GM20431 (cell line): ENCODE measurements at regions not wholly inside any gene's neighbourhood (a gene's known extent, or its start where the extent isn't known, plus 50 kb on each side); places are given as distances from the start of the nearest gene placed in this dataset.

Experiments
- in situ Hi-C: fragments of 300-500 bp; cut with MseI, MboI; formaldehyde crosslinking; loops from one replicate; pipeline ENCODE4 v1.15.0; 2020; ENCODE audit warnings: low sequenced_read_pairs; ENCODE audit not compliant: unreplicated experiment

DNA sequence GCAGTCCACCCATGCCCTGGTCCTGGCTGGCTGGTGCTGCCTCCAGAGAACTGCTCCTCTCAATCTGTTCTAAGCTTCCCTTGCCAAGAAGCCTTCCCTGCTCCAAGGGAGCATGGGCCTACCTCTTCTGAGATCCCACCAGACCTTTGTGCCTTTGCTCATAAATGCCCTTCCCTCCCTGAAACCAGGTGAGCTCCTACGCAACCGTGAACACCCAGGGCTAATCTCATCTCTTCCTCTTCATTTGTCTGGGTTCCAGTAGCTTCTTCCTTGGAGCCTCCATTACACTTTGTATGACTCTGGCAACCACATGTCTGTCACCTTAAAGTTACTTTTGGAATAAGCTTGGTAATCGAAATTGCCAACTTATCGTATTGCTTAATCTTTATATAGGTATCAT lies 270.6 kb downstream of the PBX3 start:
- in situ Hi-C loops: no loop called here

DNA sequence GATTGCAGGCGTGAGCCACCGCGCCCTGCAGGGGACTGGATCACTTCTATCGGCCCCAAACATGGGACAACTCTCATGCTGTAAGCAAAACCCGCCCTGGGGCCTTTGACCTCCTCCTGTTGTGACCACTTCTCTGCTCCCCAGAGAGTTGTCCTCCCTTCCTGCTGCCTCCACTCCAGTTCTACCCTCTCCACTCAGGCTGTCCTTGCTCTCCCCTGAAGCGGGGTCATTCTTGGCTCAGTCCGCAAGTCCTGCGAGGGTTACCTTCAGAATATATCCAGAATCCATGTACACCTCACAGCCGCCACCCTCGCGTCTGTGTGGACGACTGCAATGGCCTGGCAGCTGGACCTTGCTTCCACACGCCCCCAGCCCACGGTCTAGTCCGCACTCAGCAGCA lies 273.7 kb downstream of the PBX3 start:
- in situ Hi-C loops: no loop called here

GRCh38 chr9:126023962-126024361 lies 276.8 kb downstream of the PBX3 start:
- in situ Hi-C loops: no loop called here

DNA sequence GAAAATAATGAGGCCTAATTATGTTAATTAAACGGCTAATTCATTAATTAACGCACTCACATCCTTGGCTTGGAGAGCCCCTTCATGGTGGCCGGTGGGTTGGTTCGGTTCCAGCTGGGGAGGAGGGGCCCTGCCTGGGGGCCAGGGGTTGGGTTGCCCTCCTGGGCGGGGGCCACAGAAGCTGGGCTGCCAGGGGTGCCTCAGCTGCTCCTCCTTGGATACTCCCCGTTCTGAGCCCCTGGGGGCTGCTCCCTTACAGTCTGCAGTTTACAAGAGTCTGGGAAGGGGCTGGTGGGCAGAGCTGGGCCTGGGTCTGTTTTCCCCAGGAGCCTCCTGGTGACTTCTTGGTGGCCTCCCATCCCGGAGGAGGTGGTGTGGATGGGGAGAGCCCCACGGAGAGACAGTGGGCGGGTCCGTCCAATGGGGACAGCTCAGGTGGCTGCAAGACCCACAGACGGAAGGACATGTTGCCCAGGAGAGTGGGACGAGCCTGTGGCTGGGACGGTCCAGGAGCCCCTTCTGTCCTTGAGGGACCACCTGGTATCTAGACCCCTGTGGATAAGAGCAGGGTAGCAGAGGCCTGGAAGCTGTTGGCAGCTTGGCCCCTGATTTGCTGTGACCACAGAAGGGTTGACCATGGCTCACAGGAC lies 277.5 kb downstream of the PBX3 start:
- in situ Hi-C loops: no loop called here

GRCh38 chr9:126025991-126026390 lies 278.8 kb downstream of the PBX3 start:
- in situ Hi-C loops: no loop called here

DNA sequence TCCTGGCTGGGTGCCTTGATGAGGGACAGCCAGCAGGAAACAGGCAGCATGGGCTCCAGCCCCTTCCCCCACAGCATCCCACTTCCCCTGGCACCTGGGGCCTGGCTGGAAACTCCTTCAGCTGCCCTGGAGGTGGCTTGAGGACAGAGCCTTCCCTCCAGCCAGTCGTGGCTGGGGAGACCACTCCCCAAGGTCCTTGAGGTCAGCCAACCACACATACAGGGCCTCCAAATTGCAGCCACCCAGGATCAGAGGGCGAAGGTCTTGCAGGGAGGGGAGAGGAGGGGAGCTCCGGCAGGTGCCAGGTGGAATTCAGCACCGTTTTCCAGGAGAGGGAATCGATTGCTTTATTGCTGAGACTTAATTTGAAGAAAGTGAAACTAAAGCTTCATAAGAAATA lies 280.4 kb downstream of the PBX3 start:
- in situ Hi-C loops: no loop called here

GRCh38 chr9:126028746-126029145 lies 281.6 kb downstream of the PBX3 start:
- in situ Hi-C loops: no loop called here

GRCh38 chr9:126030716-126031115 lies 283.5 kb downstream of the PBX3 start:
- in situ Hi-C loops: no loop called here

DNA sequence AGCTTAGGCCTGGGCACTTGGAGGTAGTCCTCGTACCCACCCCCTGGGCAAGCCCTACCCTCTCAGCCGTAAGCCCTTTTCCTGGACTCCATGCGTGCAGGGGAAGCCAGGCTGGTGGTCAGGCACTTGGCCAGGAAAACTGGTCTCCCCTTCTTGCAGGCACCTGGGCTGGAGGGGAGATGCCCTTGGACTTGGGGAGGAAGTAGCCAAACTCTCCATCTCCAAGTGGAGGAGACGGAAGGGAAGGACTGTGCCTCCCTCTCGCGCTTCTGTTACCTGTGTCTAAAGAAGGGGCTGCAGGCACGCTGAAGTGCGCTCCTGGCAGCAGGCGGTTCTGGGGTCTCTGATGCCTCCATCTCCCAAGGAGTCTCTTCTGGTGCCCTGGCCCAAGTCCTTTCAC lies 283.9 kb downstream of the PBX3 start:
- in situ Hi-C loops: no loop called here

GRCh38 chr9:126032135-126032534 lies 285.0 kb downstream of the PBX3 start:
- in situ Hi-C loops: no loop called here

GRCh38 chr9:126033318-126033717 lies 286.1 kb downstream of the PBX3 start:
- in situ Hi-C loops: no loop called here

DNA sequence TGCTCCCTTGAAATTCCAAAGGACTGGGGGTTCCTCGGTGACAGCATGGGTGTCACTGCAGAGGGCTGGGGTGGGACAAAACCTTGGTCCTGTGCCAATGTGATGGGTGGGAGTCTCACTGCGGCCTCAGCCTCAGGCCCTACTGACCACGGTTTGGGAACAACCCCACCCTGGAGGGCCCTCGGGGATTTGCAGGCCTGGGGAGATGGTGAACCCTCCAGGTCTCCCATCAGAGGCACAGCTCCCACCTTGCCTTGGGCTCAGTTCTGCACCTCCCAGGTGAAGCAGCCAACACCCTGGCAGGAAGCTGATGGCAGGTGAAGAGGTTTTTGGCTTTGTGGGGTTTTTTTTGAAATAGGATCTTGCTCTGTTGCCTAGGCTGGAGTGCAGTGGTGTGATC lies 286.8 kb downstream of the PBX3 start:
- in situ Hi-C loops: no loop called here

DNA sequence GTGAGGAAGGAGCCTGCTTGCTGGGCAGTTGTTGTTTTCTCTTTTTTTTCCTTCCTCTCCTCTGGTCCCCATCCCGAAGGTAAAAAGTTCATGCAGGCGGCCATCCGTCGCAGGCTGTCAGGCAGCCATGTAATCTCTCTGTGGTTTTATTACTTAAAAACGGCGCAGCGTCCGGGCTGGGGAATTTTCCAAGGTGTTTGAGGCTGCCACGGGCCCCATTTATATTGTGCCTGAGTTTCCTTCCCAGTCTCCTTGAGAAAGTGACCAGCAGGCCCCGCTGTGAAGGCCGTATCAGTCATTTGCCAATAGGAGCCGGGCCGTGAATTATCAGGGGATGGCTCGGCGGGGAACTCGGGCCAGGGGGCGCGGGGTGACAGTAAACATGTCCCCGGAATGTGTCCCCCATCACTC lies 289.7 kb downstream of the PBX3 start:
- in situ Hi-C loops: no loop called here

DNA sequence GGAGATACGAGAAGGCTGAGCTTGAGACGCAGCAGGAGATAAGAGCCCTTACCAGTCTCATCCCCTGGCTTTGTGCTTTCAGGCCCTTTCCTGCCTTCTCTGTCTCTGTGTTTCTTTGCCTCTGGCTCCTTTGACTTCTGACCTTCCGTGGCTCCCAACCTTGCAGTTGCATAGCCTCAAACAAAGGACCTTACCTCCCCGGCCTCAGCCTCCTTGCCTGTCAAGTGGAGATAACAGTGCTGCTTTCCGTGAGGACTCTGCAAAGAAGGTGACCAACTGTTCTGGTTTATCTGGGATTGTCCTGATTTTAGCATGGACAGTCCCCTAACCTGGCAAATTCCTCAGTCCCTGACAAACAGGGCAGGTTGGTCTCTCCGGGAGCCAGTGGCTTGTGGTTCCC lies 287.8 kb upstream of the MVB12B start:
- in situ Hi-C loops: no loop called here

GRCh38 chr9:126043681-126044080 lies 282.9 kb upstream of the MVB12B start:
- in situ Hi-C loops: no loop called here

GRCh38 chr9:126049088-126049487 lies 277.5 kb upstream of the MVB12B start:
- in situ Hi-C loops: no loop called here

GRCh38 chr9:126049896-126050604 lies 276.6 kb upstream of the MVB12B start:
- in situ Hi-C loops: no loop called here

DNA sequence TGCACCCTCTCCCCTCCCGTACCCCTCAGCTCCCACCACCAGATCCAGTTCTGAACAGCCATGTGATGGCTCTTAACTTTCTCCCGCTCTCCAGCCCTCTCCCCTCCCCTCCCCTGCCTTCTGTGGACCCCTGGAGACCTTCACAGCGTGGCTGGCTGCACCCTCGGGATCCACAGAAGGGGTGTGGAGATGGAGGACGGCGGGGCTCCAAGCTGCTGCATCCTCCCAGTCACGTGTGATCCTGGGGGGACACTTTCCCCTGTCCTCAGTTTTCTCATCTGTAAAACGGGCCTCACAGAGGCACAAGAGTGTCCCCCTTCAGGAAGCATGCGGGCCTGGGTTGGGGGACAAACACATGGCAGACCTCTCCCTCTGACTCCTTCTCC lies 276.0 kb upstream of the MVB12B start:
- in situ Hi-C loops: no loop called here

- in situ Hi-C loops: no loop called here
These were observed 275.0 kb upstream of the MVB12B start for GRCh38 chr9:126051446-126052130.

GRCh38 chr9:126052791-126053190 lies 273.8 kb upstream of the MVB12B start:
- in situ Hi-C loops: no loop called here

DNA sequence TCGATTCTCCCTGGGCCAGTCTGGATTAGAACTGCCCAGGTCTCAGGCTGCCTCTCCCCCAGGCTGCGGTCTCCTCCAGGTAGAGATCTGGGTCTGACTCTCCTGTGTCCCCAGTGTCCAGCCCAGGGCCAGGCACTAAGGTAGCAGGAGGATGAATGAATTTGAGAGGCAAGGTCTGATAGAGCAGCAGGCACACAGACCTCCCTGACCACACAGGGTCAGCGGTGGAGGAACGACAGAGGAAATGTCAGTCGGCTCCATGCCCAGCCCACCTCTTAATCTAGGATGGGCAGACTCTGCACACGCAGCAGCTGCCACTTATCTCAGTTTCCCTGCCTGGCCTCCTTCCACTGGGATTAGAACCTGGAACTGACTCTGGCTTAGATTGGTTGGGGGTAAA lies 272.7 kb upstream of the MVB12B start:
- in situ Hi-C loops: no loop called here
